Stimulated activated memory B cell treated with anti-CD40 and anti-IgM and Interleukin-4, amounts not matched to agents 10 μg/mL and 1 μg/mL and 100 μg/mL, for 72 hours (primary cell): ENCODE measurements at regions not wholly inside any gene's neighbourhood (a gene's known extent, or its start where the extent isn't known, plus 50 kb on each side); places are given as distances from the start of the nearest gene placed in this dataset.

ENCODE experiments used
- ATAC-seq: fragments of 150-1000 bp; cut with Tn5 transposase; 2 replicates; pipeline ENCODE4 v1.10.0; 2021
- H3K27ac Mint-ChIP-seq: one replicate; pipeline ENCODE4 v1.8.0; 2022; ENCODE audit warnings: mild to moderate bottlenecking, mixed read lengths
- H3K27me3 Mint-ChIP-seq: one replicate; pipeline ENCODE4 v1.8.0; 2022; ENCODE audit warnings: mixed read lengths
- H3K36me3 Mint-ChIP-seq: one replicate; pipeline ENCODE4 v1.8.0; 2022; ENCODE audit warnings: mixed read lengths
- H3K4me1 Mint-ChIP-seq: one replicate; pipeline ENCODE4 v1.8.0; 2022; ENCODE audit warnings: mixed read lengths
- H3K4me3 Mint-ChIP-seq: one replicate; pipeline ENCODE4 v1.8.0; 2022; ENCODE audit warnings: mild to moderate bottlenecking, moderate library complexity, mixed read lengths
- H3K9me3 Mint-ChIP-seq: one replicate; pipeline ENCODE4 v1.8.0; 2022; ENCODE audit warnings: mixed read lengths

DNA sequence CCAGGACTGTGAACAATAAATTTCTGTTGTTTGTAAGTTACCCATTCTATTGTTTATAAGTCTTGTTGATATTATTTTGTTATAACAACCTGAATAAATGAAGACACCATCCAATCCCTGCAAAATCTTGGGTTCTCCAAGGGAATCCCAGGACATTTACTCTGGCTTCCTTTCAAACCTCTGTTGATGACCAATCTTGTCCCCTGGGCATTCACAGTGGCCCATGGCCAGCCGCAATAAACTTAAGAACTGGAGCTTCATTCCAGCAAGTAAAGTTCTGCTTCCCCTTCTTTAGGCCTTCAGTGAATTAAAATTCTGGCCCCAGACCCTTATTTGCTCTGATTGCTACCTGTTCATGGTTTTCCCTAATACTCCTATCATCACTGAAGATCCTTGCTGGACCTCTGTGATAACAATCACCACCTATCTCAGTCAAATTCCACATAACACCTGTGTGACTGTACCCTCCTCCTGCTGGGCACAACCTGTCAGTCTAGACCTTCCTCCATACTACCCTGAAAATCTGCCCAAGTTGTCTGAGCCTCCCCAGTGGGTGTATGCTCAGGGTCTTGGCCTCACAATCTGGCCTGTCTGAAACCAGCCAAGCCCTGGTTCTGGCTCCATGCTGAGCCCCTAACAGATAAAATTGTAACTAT, 153.1 kb downstream of the SEMA6D start:
- H3K27me3 Mint-ChIP-seq = no peaks in the 10 kb centered on the region
- H3K4me3 Mint-ChIP-seq = no peak overlapping the region
- no peak for ATAC-seq
- no peaks in the 10 kb centered on the region for H3K4me1 Mint-ChIP-seq
- H3K9me3 Mint-ChIP-seq = no peaks in the 10 kb centered on the region
- no peaks in the 10 kb centered on the region for H3K36me3 Mint-ChIP-seq
- no peak overlapping the region for H3K27ac Mint-ChIP-seq

DNA sequence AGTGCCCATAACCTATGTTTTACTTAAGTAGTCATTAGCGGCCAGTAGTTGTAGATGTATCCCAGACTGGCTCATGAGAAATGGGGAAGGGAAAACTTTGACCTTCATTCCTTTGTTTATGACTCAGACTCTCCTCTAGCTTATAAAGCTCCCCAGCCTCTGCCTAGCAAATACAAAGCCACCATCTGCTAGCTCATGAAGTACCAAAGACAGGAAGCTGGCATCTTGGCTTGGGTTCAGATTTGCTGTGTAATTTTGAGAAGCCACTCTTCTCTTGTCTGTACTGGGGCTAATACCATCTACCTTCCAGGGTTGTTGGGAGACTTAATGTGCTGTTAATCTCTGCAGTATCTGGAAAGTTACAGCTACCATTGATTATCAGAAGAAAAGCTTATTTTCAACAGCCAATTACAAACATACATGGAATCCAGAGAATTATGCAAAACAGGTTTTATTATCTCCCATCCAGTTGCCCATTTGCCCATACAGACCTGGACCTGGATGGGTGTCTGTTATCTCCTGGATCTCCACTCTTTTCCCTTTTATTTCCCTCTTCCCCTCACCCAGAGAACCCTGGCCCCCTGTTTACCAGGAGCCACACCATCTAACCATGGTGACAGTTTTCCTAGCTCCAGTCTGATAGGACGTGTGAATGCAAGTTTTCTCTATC, 153.8 kb downstream of the SEMA6D start:
- Mint-ChIP-seq H3K27me3 (no peaks in the 10 kb centered on the region), H3K27ac (no peak overlapping the region), H3K9me3 (no peaks in the 10 kb centered on the region), H3K36me3 (no peaks in the 10 kb centered on the region), H3K4me3 (no peak overlapping the region), H3K4me1 (no peaks in the 10 kb centered on the region)
- ATAC-seq = no peak

DNA sequence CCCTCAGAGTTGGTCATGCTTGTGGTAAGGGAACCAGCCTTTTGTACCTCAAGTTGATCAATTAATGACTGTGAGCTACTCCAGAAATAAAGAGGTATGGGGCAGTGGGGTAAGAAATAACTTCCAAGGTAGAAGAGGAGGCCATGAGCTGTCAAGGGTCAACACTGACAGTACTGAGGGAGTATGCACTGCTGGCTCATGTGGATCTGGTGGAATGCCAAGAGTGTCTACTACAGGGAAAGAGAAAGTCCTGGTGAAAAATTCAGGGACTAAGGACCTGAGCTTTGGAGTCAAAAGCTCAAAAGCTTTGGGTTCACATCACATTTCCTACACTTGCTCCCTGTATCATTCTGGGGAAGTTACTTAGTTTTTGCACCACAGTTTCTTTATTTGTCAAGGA, 154.9 kb downstream of the SEMA6D start:
- H3K36me3 Mint-ChIP-seq = no peaks in the 10 kb centered on the region
- no peaks in the 10 kb centered on the region for H3K27me3 Mint-ChIP-seq
- no peaks in the 10 kb centered on the region for H3K4me1 Mint-ChIP-seq
- ATAC-seq = no peak
- H3K27ac Mint-ChIP-seq = no peak overlapping the region
- H3K9me3 Mint-ChIP-seq = no peaks in the 10 kb centered on the region
- no peak overlapping the region for H3K4me3 Mint-ChIP-seq

DNA sequence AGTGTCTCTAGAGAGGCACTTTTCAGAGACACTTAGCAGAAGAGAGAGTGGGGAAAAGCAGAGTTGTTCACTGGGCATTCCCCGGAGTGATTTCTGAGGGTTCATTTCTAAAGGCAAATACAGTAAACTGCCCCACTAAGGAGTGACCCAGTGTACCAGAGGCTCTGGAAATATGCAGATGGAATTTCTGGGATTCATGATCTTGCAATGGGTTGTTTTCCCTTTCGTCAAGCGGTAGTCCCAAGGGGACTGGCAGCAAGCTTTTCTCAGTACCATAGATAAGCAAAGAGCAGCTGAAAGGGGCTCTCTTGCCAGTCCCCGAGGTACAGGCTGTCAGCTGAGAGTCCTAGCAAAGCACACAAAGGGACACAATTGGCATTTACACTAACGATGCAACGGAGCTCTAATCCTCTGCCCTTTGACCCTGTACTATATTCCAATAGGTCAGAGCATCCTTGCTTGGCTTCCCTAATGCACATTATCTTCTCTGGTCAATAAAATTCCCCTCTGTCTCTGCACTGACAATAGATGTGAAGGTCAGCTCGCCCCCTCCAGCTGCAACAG, 155.6 kb downstream of the SEMA6D start:
- no peaks in the 10 kb centered on the region for H3K4me1 Mint-ChIP-seq
- no peak for ATAC-seq
- H3K27me3 Mint-ChIP-seq = no peaks in the 10 kb centered on the region
- H3K36me3 Mint-ChIP-seq = no peaks in the 10 kb centered on the region
- H3K4me3 Mint-ChIP-seq = no peak overlapping the region
- H3K27ac Mint-ChIP-seq = no peak overlapping the region
- no peaks in the 10 kb centered on the region for H3K9me3 Mint-ChIP-seq

DNA sequence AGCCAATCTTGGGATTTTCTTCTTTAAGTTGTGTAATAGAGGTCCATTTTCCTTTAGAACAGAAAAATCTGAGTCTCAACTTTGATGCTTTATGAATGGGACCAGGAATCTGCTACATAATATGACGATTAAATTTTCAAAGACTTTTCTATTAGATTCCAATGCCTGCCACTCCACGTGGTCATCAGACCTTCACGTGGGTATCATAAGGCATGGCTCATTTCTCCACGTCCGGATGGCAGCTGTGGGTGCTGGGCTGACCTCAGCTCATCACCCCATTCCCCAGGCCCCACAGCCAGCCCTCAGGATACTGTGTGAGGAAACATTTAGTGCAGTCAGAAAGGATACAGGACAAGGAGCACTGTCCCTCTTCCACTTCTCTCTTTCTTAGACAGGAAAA, 159.7 kb downstream of the SEMA6D start:
- H3K27me3 Mint-ChIP-seq = no peaks in the 10 kb centered on the region
- no peaks in the 10 kb centered on the region for H3K4me1 Mint-ChIP-seq
- no peak overlapping the region for H3K27ac Mint-ChIP-seq
- H3K4me3 Mint-ChIP-seq = no peak overlapping the region
- no peak for ATAC-seq
- no peaks in the 10 kb centered on the region for H3K9me3 Mint-ChIP-seq
- H3K36me3 Mint-ChIP-seq = no peaks in the 10 kb centered on the region

DNA sequence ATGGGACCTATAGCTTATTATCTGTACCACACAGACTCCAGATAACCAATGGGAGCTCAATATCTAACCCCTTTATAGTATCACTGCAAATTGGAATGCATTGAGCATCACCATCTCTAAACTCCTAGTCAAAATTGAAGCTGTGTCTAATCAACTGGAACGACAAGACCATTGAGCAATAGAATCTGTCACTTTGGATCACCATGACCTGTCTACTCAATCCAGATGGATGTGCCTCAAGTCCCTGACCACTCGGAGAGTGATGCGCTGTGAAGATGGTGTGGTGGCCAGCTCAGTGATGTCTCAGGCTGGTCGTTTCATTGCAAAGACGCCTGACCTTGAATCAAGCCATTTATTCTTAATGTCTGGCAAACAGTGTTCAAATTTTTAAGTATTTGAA, 160.5 kb downstream of the SEMA6D start:
- no peaks in the 10 kb centered on the region for H3K27me3 Mint-ChIP-seq
- ATAC-seq = no peak
- no peaks in the 10 kb centered on the region for H3K36me3 Mint-ChIP-seq
- H3K4me1 Mint-ChIP-seq = no peaks in the 10 kb centered on the region
- no peak overlapping the region for H3K4me3 Mint-ChIP-seq
- H3K27ac Mint-ChIP-seq = no peak overlapping the region
- no peaks in the 10 kb centered on the region for H3K9me3 Mint-ChIP-seq

DNA sequence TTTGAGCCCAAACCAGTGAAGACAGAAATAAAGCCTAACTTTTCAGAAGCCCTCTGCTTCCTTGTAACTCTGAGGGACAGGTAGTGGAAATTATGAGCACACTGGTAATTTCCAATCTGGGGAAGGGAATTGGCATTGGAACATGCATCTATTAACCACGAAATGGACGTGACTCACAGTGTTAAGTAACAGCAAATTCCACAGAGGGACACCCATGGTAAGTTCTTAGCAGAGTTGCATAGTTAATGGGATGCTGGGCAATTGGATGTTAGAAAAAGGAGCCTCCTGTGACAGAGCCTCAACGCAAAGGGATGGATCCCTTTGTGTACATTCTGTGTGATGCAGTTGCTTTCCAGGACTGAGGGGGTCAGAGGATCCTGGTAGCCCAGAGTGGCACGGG, 168.6 kb downstream of the SEMA6D start:
- no peaks in the 10 kb centered on the region for H3K9me3 Mint-ChIP-seq
- H3K27ac Mint-ChIP-seq = no peak overlapping the region
- H3K36me3 Mint-ChIP-seq = no peaks in the 10 kb centered on the region
- no peaks in the 10 kb centered on the region for H3K4me1 Mint-ChIP-seq
- peaks cover 9% of the 10 kb centered on the region for H3K27me3 Mint-ChIP-seq
- no peak for ATAC-seq
- H3K4me3 Mint-ChIP-seq = no peak overlapping the region

DNA sequence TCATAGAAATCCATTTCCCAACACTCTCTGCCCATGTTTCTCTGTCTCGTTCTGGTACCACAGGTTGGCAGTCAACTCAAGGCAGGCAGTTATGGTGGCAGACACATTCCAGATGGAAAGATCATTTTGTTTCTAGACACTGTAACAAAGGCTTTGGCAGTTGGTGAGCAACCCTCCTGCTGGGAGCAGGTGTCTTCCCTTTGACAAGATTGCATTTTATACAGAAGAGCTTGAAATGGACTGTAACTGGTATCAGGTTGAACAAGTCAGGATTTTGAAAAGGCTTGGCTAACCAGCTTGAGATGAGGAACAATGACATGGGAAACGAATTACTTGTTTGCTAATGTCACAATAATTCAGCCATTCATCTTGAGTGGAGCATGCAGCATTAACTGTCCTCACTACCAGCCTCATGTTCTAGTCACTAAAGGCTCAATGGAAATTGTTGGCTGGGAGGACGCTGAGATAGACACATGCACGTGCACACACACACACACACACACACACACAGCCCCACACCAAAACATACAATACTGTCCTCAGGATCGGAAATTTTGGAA, 170.0 kb downstream of the SEMA6D start:
- no peak overlapping the region for H3K27ac Mint-ChIP-seq
- no peak overlapping the region for H3K4me3 Mint-ChIP-seq
- peaks cover 11% of the 10 kb centered on the region for H3K27me3 Mint-ChIP-seq
- H3K36me3 Mint-ChIP-seq = no peaks in the 10 kb centered on the region
- no peaks in the 10 kb centered on the region for H3K9me3 Mint-ChIP-seq
- H3K4me1 Mint-ChIP-seq = no peaks in the 10 kb centered on the region
- ATAC-seq = no peak

DNA sequence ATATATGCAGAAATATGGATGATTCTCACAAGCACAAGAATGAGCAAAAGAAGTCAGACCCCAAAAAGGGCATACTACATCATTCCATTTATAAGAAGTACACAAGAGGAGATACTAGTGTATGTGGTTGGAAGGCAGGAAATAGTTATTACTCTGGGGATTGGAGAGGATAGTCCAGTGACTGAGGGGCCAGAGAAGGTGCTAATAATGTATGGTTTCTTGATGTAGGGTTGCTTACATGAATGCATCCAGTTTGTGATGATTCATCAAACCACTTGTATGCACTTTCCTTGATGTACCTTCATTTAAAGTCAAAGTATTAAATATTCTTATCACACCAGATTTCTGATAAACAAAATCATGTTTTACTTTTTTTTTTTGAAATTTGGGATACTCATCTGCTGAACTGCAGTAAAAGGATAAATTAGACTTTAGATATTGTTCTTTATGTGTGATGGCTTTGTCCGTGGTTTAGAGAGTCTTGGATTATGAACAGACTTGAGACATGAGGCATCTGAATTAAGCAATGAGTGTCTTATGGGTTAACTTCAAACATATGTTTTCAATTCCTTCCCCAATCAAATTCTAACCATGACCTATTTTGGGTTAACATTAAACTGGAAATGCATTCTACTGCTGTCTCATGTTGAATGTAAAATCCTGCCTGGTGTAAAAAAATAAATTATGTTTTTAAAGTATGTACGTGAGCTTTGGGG, 171.2 kb downstream of the SEMA6D start:
- Mint-ChIP-seq H3K9me3 (no peaks in the 10 kb centered on the region), H3K27me3 (peaks cover 22% of the 10 kb centered on the region), H3K27ac (no peak overlapping the region), H3K4me1 (no peaks in the 10 kb centered on the region), H3K4me3 (no peak overlapping the region), H3K36me3 (no peaks in the 10 kb centered on the region)
- ATAC-seq = no peak

DNA sequence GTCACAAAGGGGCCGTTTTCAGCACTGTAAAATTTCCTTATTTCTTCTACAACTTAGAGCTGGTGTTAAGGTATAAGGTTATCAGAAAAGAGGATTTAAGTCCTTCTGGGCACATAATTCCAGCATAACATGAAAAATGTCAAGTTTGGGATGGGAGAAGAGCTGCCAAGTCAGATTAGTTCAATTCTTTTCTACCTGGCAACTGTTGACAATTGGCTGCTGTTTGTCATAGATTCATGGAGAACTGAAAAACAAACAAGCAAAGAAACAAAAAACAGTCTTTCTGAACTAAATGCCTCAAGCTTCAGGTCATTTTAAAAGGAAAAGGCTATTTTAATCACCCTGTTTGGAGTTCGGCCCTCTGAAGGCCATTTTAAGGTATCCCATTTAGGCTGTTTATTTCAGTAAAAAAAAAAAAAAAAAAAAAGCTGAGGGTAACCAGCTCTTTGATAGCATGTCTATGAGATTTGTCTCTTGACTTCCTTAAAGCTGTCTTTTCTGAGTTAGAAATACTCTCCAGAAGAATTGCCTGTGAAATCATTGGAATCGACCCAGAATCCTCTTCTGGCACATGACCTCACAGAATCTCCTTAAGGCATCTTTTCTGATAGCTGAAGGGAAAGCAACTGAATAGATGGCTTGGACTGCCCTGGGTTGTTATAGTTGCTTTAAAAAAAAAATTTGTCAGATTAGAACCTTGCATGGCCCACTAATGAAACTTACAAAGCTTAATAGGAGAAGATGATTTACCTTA, 173.3 kb downstream of the SEMA6D start:
- Mint-ChIP-seq H3K4me1 (no peaks in the 10 kb centered on the region), H3K9me3 (no peaks in the 10 kb centered on the region), H3K36me3 (no peaks in the 10 kb centered on the region), H3K27me3 (peaks cover 22% of the 10 kb centered on the region), H3K4me3 (no peak overlapping the region), H3K27ac (no peak overlapping the region)
- ATAC-seq = no peak

DNA sequence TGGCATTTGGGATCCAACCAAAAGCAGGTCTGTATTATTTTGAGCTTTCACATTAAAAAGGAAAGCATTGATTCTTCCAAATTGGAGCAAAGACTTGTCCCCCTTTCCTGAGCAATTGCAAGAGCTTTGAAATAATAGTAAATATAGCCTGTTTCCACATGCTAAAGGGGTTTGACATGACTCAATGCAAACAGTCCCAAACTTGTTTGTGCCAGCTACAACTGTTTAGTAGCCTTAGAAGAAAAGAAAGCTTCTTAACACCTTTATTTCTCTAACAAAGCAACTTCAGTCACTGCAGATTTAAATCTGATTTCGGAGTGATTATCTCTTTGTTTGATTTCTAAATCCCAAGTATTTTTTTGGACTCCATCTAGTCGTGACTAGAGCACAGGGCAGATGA, 180.2 kb downstream of the SEMA6D start:
- no peak overlapping the region for H3K4me3 Mint-ChIP-seq
- peaks cover 9% of the 10 kb centered on the region for H3K27me3 Mint-ChIP-seq
- no peak for ATAC-seq
- no peaks in the 10 kb centered on the region for H3K4me1 Mint-ChIP-seq
- H3K9me3 Mint-ChIP-seq = peaks cover 4% of the 10 kb centered on the region
- H3K36me3 Mint-ChIP-seq = no peaks in the 10 kb centered on the region
- no peak overlapping the region for H3K27ac Mint-ChIP-seq

DNA sequence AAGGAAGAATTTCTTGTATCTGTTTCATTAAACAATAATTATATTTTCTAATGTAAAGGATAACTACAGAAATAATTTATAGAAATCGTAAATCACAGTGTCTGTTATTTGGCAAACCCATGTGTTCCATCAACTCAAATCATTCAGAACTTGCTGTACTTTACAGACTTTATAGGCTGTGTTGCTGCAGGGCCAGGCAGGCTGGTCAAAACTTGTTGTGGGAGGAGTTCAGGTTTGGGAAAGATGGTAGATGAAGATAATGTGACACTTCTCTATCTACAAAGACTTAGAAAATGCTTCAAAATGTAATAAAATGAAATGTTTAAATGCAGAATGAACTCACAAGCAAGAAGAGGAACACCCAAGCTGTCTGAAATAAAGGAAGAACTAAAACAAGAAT, 183.4 kb downstream of the SEMA6D start:
- H3K4me3 Mint-ChIP-seq = no peak overlapping the region
- ATAC-seq = no peak
- H3K4me1 Mint-ChIP-seq = no peaks in the 10 kb centered on the region
- H3K27ac Mint-ChIP-seq = no peak overlapping the region
- H3K36me3 Mint-ChIP-seq = no peaks in the 10 kb centered on the region
- H3K27me3 Mint-ChIP-seq = no peaks in the 10 kb centered on the region
- H3K9me3 Mint-ChIP-seq = peaks cover 13% of the 10 kb centered on the region

DNA sequence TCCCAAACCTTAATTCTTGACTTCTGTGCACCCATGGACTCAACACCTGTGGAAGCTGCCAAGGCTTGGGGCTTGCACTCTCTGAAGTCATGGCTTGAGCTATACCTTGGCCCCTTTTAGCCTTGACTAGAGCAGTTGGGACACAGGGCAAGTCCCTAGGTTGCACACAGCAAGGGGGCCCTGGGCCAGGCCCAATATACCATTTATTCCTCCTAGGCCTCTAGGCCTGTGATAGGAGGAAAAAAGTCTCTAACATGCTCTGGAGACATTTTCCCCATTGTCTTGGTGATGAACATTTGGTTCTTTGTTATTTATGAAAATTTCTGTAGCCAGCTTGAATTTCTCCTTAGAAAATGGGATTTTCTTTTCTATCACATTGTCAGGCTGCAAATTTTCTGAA, 186.1 kb downstream of the SEMA6D start:
- Mint-ChIP-seq H3K27ac (no peak overlapping the region), H3K9me3 (peaks cover 16% of the 10 kb centered on the region), H3K4me1 (no peaks in the 10 kb centered on the region)

DNA sequence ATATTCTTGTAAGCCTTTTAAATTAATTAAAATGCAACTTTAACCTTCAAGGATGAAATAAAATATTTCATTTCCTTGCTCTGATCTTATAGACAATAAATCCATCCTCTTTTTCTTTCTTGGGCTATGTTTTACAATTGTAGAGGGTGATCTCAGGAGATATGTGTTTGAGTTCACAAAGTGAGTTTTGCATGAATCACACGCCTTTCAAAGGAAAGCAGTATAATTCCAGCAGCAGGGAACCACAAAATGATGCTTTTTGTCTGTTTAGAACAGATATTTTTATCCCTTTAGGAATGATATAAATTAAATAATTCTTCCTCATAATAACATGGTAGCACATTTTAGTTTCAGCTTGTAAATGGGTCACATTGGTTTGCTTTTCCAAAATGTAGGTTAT, 191.2 kb downstream of the SEMA6D start:
- ATAC-seq = no peak
- Mint-ChIP-seq H3K27ac (no peak overlapping the region), H3K27me3 (no peaks in the 10 kb centered on the region), H3K9me3 (peaks cover 7% of the 10 kb centered on the region), H3K4me1 (no peaks in the 10 kb centered on the region), H3K4me3 (no peak overlapping the region), H3K36me3 (no peaks in the 10 kb centered on the region)

More for the DNA sequence above, 186.1 kb downstream of the SEMA6D start:
- no peak overlapping the region for H3K4me3 Mint-ChIP-seq
- H3K27me3 Mint-ChIP-seq = no peaks in the 10 kb centered on the region
- H3K36me3 Mint-ChIP-seq = no peaks in the 10 kb centered on the region
- ATAC-seq = no peak
